SK-N-SH treated with all-trans-retinoic acid at 6 μM for 48 hours (cell line): ENCODE measurements at regions not wholly inside any gene's neighbourhood (a gene's known extent, or its start where the extent isn't known, plus 50 kb on each side); places are given as distances from the start of the nearest gene placed in this dataset.

Experiments
- ARNTL ChIP-seq: fragments of 450-650 bp; formaldehyde crosslinking; IDR thresholded peaks from 2 replicates; pipeline ENCODE4 v1.5.0; 2020; ENCODE audit warnings: low read depth, mild to moderate bottlenecking, moderate library complexity, borderline replicate concordance
- CREB5 ChIP-seq: fragments of 250-450 bp; sonication (Bioruptor Pico); IDR thresholded peaks from 2 replicates; pipeline ENCODE4 v1.5.1; 2020; ENCODE audit warnings: low read depth, mild to moderate bottlenecking, moderate library complexity
- ZFP30 ChIP-seq: fragments of 450-650 bp; formaldehyde crosslinking; IDR thresholded peaks from 2 replicates; pipeline ENCODE4 v1.5.0; 2022; ENCODE audit warnings: mild to moderate bottlenecking, moderate library complexity

GRCh38 chr12:77433799-77434198, 368.4 kb upstream of the E2F7 start:
- TF ChIP-seq CREB5 (CRISPR knock-in tag) (no peak), ARNTL (CRISPR knock-in tag) (no peak), ZFP30 (CRISPR knock-in tag) (no peak)
